ENCODE measurements at regions not wholly inside any gene's neighbourhood (a gene's known extent, or its start where the extent isn't known, plus 50 kb on each side); places are given as distances from the start of the nearest gene placed in this dataset.

GRCh38 chr1:30303387-30303786 is 420.0 kb downstream of the MATN1 start:
- H3K27ac ChIP-seq, result no peak overlapping the region
- no peaks in the 10 kb centered on the region for H3K4me1 ChIP-seq
- 91 to 100% methylated on average over 2 of the region's 2 CpGs for WGBS, 2 donors
- H3K9me3 ChIP-seq, result no peaks in the 10 kb centered on the region
- DNase-seq, result no peak
- H3K4me3 ChIP-seq (replicated peaks in 1 of 3), result no peak overlapping the region
- intact Hi-C loops (cut with DNase I), result no loop called here
- H3K36me3 ChIP-seq, result no peaks in the 10 kb centered on the region
- TF ChIP-seq CTCF (IDR thresholded peaks at IDR 0.05), result no peak
- no peak for TF ChIP-seq POLR2A (IDR thresholded peaks at IDR 0.05)
- H3K27me3 ChIP-seq, result no peaks in the 10 kb centered on the region

- 25 to 28% methylated on average over 5 of the region's 5 CpGs for WGBS, 2 donors
- Histone ChIP-seq H3K36me3 (no peaks in the 10 kb centered on the region), H3K27ac (no peak overlapping the region), H3K27me3 (no peaks in the 10 kb centered on the region), H3K9me3 (no peaks in the 10 kb centered on the region), H3K4me1 (no peaks in the 10 kb centered on the region), H3K4me3 (replicated peaks in 1 of 3) (no peak overlapping the region)
- TF ChIP-seq POLR2A (IDR thresholded peaks at IDR 0.05) (no peak), CTCF (IDR thresholded peaks at IDR 0.05) (no peak)
- DNase-seq, result no peak
- intact Hi-C loops (cut with DNase I), result no loop called here
These were observed 420.5 kb downstream of the MATN1 start for GRCh38 chr1:30302858-30303257.

- Histone ChIP-seq H3K27me3 (no peaks in the 10 kb centered on the region), H3K4me1 (no peaks in the 10 kb centered on the region), H3K4me3 (replicated peaks in 1 of 3) (no peak overlapping the region), H3K9me3 (no peaks in the 10 kb centered on the region), H3K36me3 (no peaks in the 10 kb centered on the region), H3K27ac (no peak overlapping the region)
- intact Hi-C loops (cut with DNase I), result no loop called here
- 33 to 63% methylated on average over 5 of the region's 5 CpGs for WGBS, 2 donors
- no peak for DNase-seq
- TF ChIP-seq POLR2A (IDR thresholded peaks at IDR 0.05) (no peak), CTCF (IDR thresholded peaks at IDR 0.05) (no peak)
These were observed 422.7 kb downstream of the MATN1 start for GRCh38 chr1:30300669-30301068.

GRCh38 chr1:30299393-30299792 is 424.0 kb downstream of the MATN1 start:
- no peak overlapping the region for H3K4me3 ChIP-seq (replicated peaks in 1 of 3)
- WGBS, 2 donors, result 92 to 97% methylated on average over 2 of the region's 2 CpGs
- TF ChIP-seq CTCF (IDR thresholded peaks at IDR 0.05) (no peak), POLR2A (IDR thresholded peaks at IDR 0.05) (no peak)
- no peaks in the 10 kb centered on the region for H3K4me1 ChIP-seq
- intact Hi-C loops (cut with DNase I), result no loop called here
- DNase-seq, result no peak
- H3K27me3 ChIP-seq, result no peaks in the 10 kb centered on the region
- no peaks in the 10 kb centered on the region for H3K9me3 ChIP-seq
- H3K27ac ChIP-seq, result no peak overlapping the region
- H3K36me3 ChIP-seq, result no peaks in the 10 kb centered on the region

GRCh38 chr1:30295674-30296073 is 427.7 kb downstream of the MATN1 start:
- Histone ChIP-seq H3K27ac (no peak overlapping the region), H3K4me3 (replicated peaks in 1 of 3) (no peak overlapping the region), H3K9me3 (no peaks in the 10 kb centered on the region), H3K4me1 (no peaks in the 10 kb centered on the region), H3K27me3 (no peaks in the 10 kb centered on the region), H3K36me3 (no peaks in the 10 kb centered on the region)
- intact Hi-C loops (cut with DNase I), result no loop called here
- WGBS, 2 donors, result 86 to 90% methylated on average over 4 of the region's 4 CpGs
- DNase-seq, result no peak
- TF ChIP-seq POLR2A (IDR thresholded peaks at IDR 0.05) (no peak), CTCF (IDR thresholded peaks at IDR 0.05) (no peak)

Measured in thyroid gland (tissue), 4 donors.